ENCODE measurements at regions not wholly inside any gene's neighbourhood (a gene's known extent, or its start where the extent isn't known, plus 50 kb on each side); places are given as distances from the start of the nearest gene placed in this dataset.

- peaks cover 42 to 53% of the 10 kb centered on the region in 2 experiments for H3K9me3 Mint-ChIP-seq
- no peaks in the 10 kb centered on the region for H3K4me1 Mint-ChIP-seq
- Histone ChIP-seq H2BK15ac (ENCODE audit: low read depth, low read length) (no peak overlapping the region), H3K23me2 (ENCODE audit: insufficient read length, low read depth, low read length, poor library complexity, severe bottlenecking) (no peaks in the 10 kb centered on the region), H3K18ac (ENCODE audit: insufficient read length, low read depth, low read length) (no peak overlapping the region), H3K23ac (ENCODE audit: insufficient read length, low read depth, low read length) (no peak overlapping the region), H2BK20ac (ENCODE audit: low read depth, low read length, poor library complexity, severe bottlenecking) (no peak overlapping the region), H4K8ac (replicated peaks; ENCODE audit: insufficient read length, low read depth, low read length) (no peak overlapping the region), H2BK12ac (ENCODE audit: insufficient read length, low read depth, low read length) (no peak overlapping the region), H3K27ac (ENCODE audit: insufficient read length, low read depth, low read length) (no peak overlapping the region), H3K14ac (ENCODE audit: insufficient read depth, low read length) (no peak overlapping the region), H3K27me3 (ENCODE audit: insufficient read depth, low read length) (no peaks in the 10 kb centered on the region), H3K4me1 (ENCODE audit: insufficient read depth, low read length) (no peaks in the 10 kb centered on the region), H4K91ac (ENCODE audit: insufficient read length, low read depth, low read length) (no peak overlapping the region), H3K56ac (ENCODE audit: insufficient read length, low read depth, low read length) (no peak overlapping the region), H4K5ac (ENCODE audit: insufficient read length, low read depth, low read length) (no peak overlapping the region), H2AFZ (ENCODE audit: low read length) (no peak overlapping the region), H2BK120ac (ENCODE audit: low read depth, low read length, poor library complexity, severe bottlenecking) (no peak overlapping the region), H3K9ac (ENCODE audit: extremely low read depth, insufficient read length, low read length) (no peak overlapping the region), H4K20me1 (ENCODE audit: control insufficient read depth, insufficient read depth, insufficient read length) (no peaks in the 10 kb centered on the region), H2BK5ac (ENCODE audit: insufficient read length, low read length) (no peak overlapping the region), H3K4me2 (ENCODE audit: insufficient read depth, insufficient read length, low read length) (no peak overlapping the region), H3K9me3 (ENCODE audit: control insufficient read depth, low read depth, low read length) (no peaks in the 10 kb centered on the region), H3K79me1 (ENCODE audit: insufficient read depth, low read depth, low read length, poor library complexity, severe bottlenecking) (no peaks in the 10 kb centered on the region), H2AK5ac (ENCODE audit: insufficient read length, low read length) (no peak overlapping the region), H3T11ph (ENCODE audit: low read length) (no peak overlapping the region), H3K4ac (ENCODE audit: low read depth, low read length) (no peak overlapping the region), H3K79me2 (ENCODE audit: insufficient read depth, low read length) (no peaks in the 10 kb centered on the region)
- no peak for DNase-seq
- H3K36me3 Mint-ChIP-seq (ENCODE audit: insufficient read depth in 1 of 3, low read depth in 3 of 3) = peaks cover 9 to 33% (median 17%) of the 10 kb centered on the region in 3 experiments
- H3K4me3 Mint-ChIP-seq = no peak overlapping the region
- no peak for TF ChIP-seq CTCF (conservative IDR thresholded peaks at IDR 0.05)
- H3K27me3 Mint-ChIP-seq (ENCODE audit: low read depth) = no peaks in the 10 kb centered on the region
- no peak overlapping the region for H3K27ac Mint-ChIP-seq
Measured at GRCh38 chr9:75274781-75275180, 186.5 kb downstream of the OSTF1 start.

All from H9 (cell line).